HCT116 (cell line): ENCODE measurements at regions not wholly inside any gene's neighbourhood (a gene's known extent, or its start where the extent isn't known, plus 50 kb on each side); places are given as distances from the start of the nearest gene placed in this dataset.

Source experiments
- ATAC-seq: fragments of 200-7000 bp; cut with Tn5 transposase; 2 replicates; pipeline ENCODE4 v1.9.1; 2020; ENCODE audit warnings: mild to moderate bottlenecking, moderate library complexity
- BruUV-seq: library from RNA; stranded (reverse); fragments of 400-500 nt; replicated peaks from 2 replicates; lab custom pipeline; 2021; lab: Mats Ljungman, UMichigan
- CTCF ChIA-PET: fragments of 300-600 bp; sonication (Branson Sonifier 250); formaldehyde crosslinking; loops from one replicate; lab custom pipeline; 2021; ENCODE audit warnings: antibody characterized with exemption; lab: Charles Lee
- POLR2A ChIA-PET: fragments of 300-600, 350-600 bp; sonication (Branson Sonifier 250); formaldehyde crosslinking; loops from one replicate; lab custom pipeline; 2021; ENCODE audit warnings: antibody characterized with exemption; lab: Charles Lee
- RAD21 ChIA-PET, 2 experiments: fragments of 300-600 bp; sonication (Branson Sonifier 250); formaldehyde crosslinking; loops; one replicate each; lab custom pipeline; 2023; ENCODE audit warnings: low total read pairs in 2 of 2; ENCODE audit not compliant: uncharacterized antibody in 2 of 2, unreplicated experiment in 2 of 2, low non-redundant PET in 1 of 2; lab: Charles Lee
- DNase-seq: peaks from one replicate; pipeline ENCODE4 v3.0.0-alpha.2; 2010; ENCODE audit warnings: low read depth, low spot score
- H2AFZ ChIP-seq: fragments of 200-600 bp; shearing (Covaris generic), sonication (generic); 2 replicates; pipeline ENCODE4 v1.6.1; 2017; ENCODE audit warnings: low read depth, mixed run types, mixed read lengths, antibody characterized with exemption, low read length; ENCODE audit not compliant: poor library complexity, severe bottlenecking
- H3K27ac ChIP-seq: 2 replicates; pipeline ENCODE4 v1.5.1; 2012; ENCODE audit warnings: low read depth, low read length
- H3K27me3 ChIP-seq: fragments of 200-600 bp; sonication (generic); 2 replicates; pipeline ENCODE4 v1.6.1; 2016; ENCODE audit warnings: mixed run types, low read length, mixed read lengths; ENCODE audit not compliant: insufficient read depth
- H3K36me3 ChIP-seq, 2 experiments: fragments of 200-500 bp in 1 of 2; fragments of 200-600 bp in 1 of 2; sonication (Bioruptor generic) in 1 of 2; sonication (generic) in 1 of 2; 2 replicates each; pipeline versions ENCODE4 v1.5.1 to v1.6.1; 2014 to 2016; ENCODE audit warnings: low read length in 2 of 2, inconsistent platforms in 1 of 2, mixed read lengths in 1 of 2, mixed run types in 1 of 2; ENCODE audit not compliant: insufficient read depth in 2 of 2, control insufficient read depth in 1 of 2
- H3K4me1 ChIP-seq, 2 experiments: fragments of 200-600 bp in 1 of 2; sonication (generic) in 1 of 2; 2 replicates each; pipeline versions ENCODE4 v1.5.1 to v1.6.1; 2012 to 2017; ENCODE audit warnings: low read length in 2 of 2, inconsistent platforms in 1 of 2, mild to moderate bottlenecking in 1 of 2, mixed read lengths in 1 of 2, mixed run types in 1 of 2, moderate library complexity in 1 of 2; ENCODE audit not compliant: insufficient read depth in 2 of 2, control insufficient read depth in 1 of 2
- H3K4me2 ChIP-seq: fragments of 200-600 bp; sonication (generic); 2 replicates; pipeline ENCODE4 v1.6.1; 2017; ENCODE audit warnings: mixed run types, low read length, mixed read lengths
- H3K4me3 ChIP-seq, 2 experiments: fragments of 200-600 bp in 1 of 2; sonication (generic) in 1 of 2; replicated peaks in 1 of 2; 2 replicates each; pipeline ENCODE4 v1.5.1; 2011 to 2016; ENCODE audit warnings: low read length in 2 of 2, control low read depth in 1 of 2, low read depth in 1 of 2, mild to moderate bottlenecking in 1 of 2, mixed read lengths in 1 of 2, mixed run types in 1 of 2
- H3K79me2 ChIP-seq: fragments of 200-600 bp; sonication (generic); 2 replicates; pipeline ENCODE4 v1.6.1; 2017; ENCODE audit warnings: mild to moderate bottlenecking, mixed run types, low read length, moderate library complexity, mixed read lengths; ENCODE audit not compliant: insufficient read depth
- H3K9ac ChIP-seq: fragments of 200-600 bp; sonication (generic); 2 replicates; pipeline ENCODE4 v1.6.1; 2016; ENCODE audit warnings: low read length, mixed read lengths
- H3K9me2 ChIP-seq: fragments of 200-600 bp; sonication (generic), shearing (Covaris generic); 2 replicates; pipeline ENCODE4 v1.6.1; 2017; ENCODE audit warnings: mixed run types, mild to moderate bottlenecking, moderate library complexity; ENCODE audit not compliant: insufficient read depth
- H3K9me3 ChIP-seq, 2 experiments: fragments of 200-500 bp in 1 of 2; fragments of 200-600 bp in 1 of 2; sonication (Bioruptor generic) in 1 of 2; sonication (generic) in 1 of 2; 2 replicates each; pipeline ENCODE4 v1.6.1; 2014 to 2017; ENCODE audit warnings: low read length in 2 of 2, mixed read lengths in 2 of 2, inconsistent platforms in 1 of 2, low read depth in 1 of 2, mild to moderate bottlenecking in 1 of 2, mixed run types in 1 of 2, moderate library complexity in 1 of 2; ENCODE audit not compliant: control insufficient read depth in 1 of 2, insufficient read depth in 1 of 2
- H4K20me1 ChIP-seq: fragments of 200-600 bp; sonication (generic), shearing (Covaris generic); 2 replicates; pipeline ENCODE4 v1.6.1; 2017; ENCODE audit warnings: mixed run types, mild to moderate bottlenecking, moderate library complexity; ENCODE audit not compliant: insufficient read depth
- CBX3 ChIP-seq: IDR thresholded peaks from 2 replicates; pipeline ENCODE4 v1.6.1; 2012; ENCODE audit warnings: low read depth
- CEBPB ChIP-seq: IDR thresholded peaks from 2 replicates; pipeline ENCODE4 v1.6.1; 2012; ENCODE audit warnings: low read depth
- EGR1 ChIP-seq: IDR thresholded peaks from 2 replicates; pipeline ENCODE4 v1.6.1; 2012; ENCODE audit warnings: low read depth
- ELF1 ChIP-seq: IDR thresholded peaks from 2 replicates; pipeline ENCODE4 v1.6.1; 2012; ENCODE audit warnings: low read depth, borderline replicate concordance
- EZH2 ChIP-seq: fragments of 200-600 bp; sonication (generic); IDR thresholded peaks from 2 replicates; pipeline ENCODE4 v1.6.1; 2017; ENCODE audit warnings: antibody characterized with exemption, mixed run types
- EZH2phosphoT487 ChIP-seq: fragments of 200-600 bp; IDR thresholded peaks from 2 replicates; pipeline ENCODE4 v1.6.1; 2018; ENCODE audit warnings: antibody characterized with exemption, borderline replicate concordance
- FOSL1 ChIP-seq: IDR thresholded peaks from 2 replicates; pipeline ENCODE4 v1.6.1; 2012; ENCODE audit warnings: low read depth
- JUND ChIP-seq: IDR thresholded peaks from 2 replicates; pipeline ENCODE4 v1.6.1; 2012
- MAX ChIP-seq: IDR thresholded peaks from 2 replicates; pipeline ENCODE4 v1.6.1; 2012
- POLR2A ChIP-seq: IDR thresholded peaks from 2 replicates; pipeline ENCODE4 v1.7.0; 2011; ENCODE audit warnings: borderline replicate concordance; ENCODE audit not compliant: insufficient read depth, insufficient read length; ENCODE audit errors: extremely low read depth
- RAD21 ChIP-seq: IDR thresholded peaks from 2 replicates; pipeline ENCODE4 v1.6.1; 2012; ENCODE audit warnings: low read depth, mild to moderate bottlenecking
- REST ChIP-seq: IDR thresholded peaks from 2 replicates; pipeline ENCODE4 v1.6.1; 2012; ENCODE audit warnings: low read depth
- SIN3A ChIP-seq: IDR thresholded peaks from 2 replicates; pipeline ENCODE4 v1.6.1; 2012; ENCODE audit warnings: low read depth
- SP1 ChIP-seq: IDR thresholded peaks from 2 replicates; pipeline ENCODE4 v1.6.1; 2012; ENCODE audit warnings: low read depth
- SRF ChIP-seq: IDR thresholded peaks from 2 replicates; pipeline ENCODE4 v1.6.1; 2012; ENCODE audit warnings: low read depth
- TCF7L2 ChIP-seq: IDR thresholded peaks from 2 replicates; pipeline ENCODE4 v1.7.0; 2011; ENCODE audit warnings: borderline replicate concordance, inconsistent platforms; ENCODE audit not compliant: insufficient read depth, insufficient read length; ENCODE audit errors: extremely low read depth
- ZBTB33 ChIP-seq: IDR thresholded peaks from 2 replicates; pipeline ENCODE4 v1.6.1; 2011; ENCODE audit warnings: mild to moderate bottlenecking, low read length, moderate library complexity; ENCODE audit not compliant: insufficient replicate concordance; ENCODE audit errors: extremely low read depth
- ZNF274 ChIP-seq: fragments of 200-500 bp; sonication (Bioruptor generic); IDR thresholded peaks from 2 replicates; pipeline ENCODE4 v1.6.1; 2014; ENCODE audit warnings: mild to moderate bottlenecking, low read depth, low read length, inconsistent platforms
- intact Hi-C: fragments of 100-400 bp; cut with micrococcal nuclease; formaldehyde crosslinking; loops from 2 replicates; pipeline ENCODE4 v1.10.0; 2022

- TF ChIP-seq RAD21 (no peak), CEBPB (no peak), SRF (no peak), TCF7L2 (no peak), ZNF274 (no peak), SIN3A (no peak), SP1 (no peak), MAX (no peak), JUND (no peak), EGR1 (no peak), ELF1 (no peak), ZBTB33 (no peak), REST (no peak), EZH2phosphoT487 (no peak), FOSL1 (no peak), POLR2A (no peak), CBX3 (no peak), EZH2 (no peak)
- no peaks in the 10 kb centered on the region for H3K27me3 ChIP-seq
- no peak overlapping the region for H3K4me2 ChIP-seq
- no peak for ATAC-seq
- no TSS peak for BruUV-seq
- no peak overlapping the region for H3K27ac ChIP-seq
- DNase-seq: no peak
- no peaks in the 10 kb centered on the region for H3K9me2 ChIP-seq
- no peaks in the 10 kb centered on the region for H4K20me1 ChIP-seq
- H3K9me3 ChIP-seq: peaks cover 56 to 92% of the 10 kb centered on the region in 2 experiments
- no peak overlapping the region for H3K9ac ChIP-seq
- peaks cover 0 to 7% of the 10 kb centered on the region in 2 experiments; a peak in 1 of 4 replicates for H3K4me1 ChIP-seq
- RAD21 ChIA-PET: no interaction called here
- CTCF ChIA-PET: no interaction called here
- intact Hi-C loops: no loop called here
- POLR2A ChIA-PET: no interaction called here
- no peaks in the 10 kb centered on the region for H3K79me2 ChIP-seq
- no peak overlapping the region for H2AFZ ChIP-seq
- no peaks in the 10 kb centered on the region; a peak in 1 of 4 replicates for H3K36me3 ChIP-seq
- no peak overlapping the region for H3K4me3 ChIP-seq
Observed at GRCh38 chr21:10463156-10463555, 58.2 kb upstream of the TPTE start.
